Breast epithelium (tissue), 3 donors: ENCODE measurements at regions not wholly inside any gene's neighbourhood (a gene's known extent, or its start where the extent isn't known, plus 50 kb on each side); places are given as distances from the start of the nearest gene placed in this dataset.

ENCODE experiments used
- POLR2A ChIP-seq: fragments of 450-650 bp; IDR thresholded peaks from one replicate; pipeline ENCODE4 v1.6.1; 2016; ENCODE audit warnings: antibody characterized with exemption, mild to moderate bottlenecking, moderate library complexity
- POLR2AphosphoS5 ChIP-seq, 3 donors: sonication (generic); formaldehyde crosslinking; IDR thresholded peaks; one replicate each; pipeline ENCODE4 v1.6.1; 2017; ENCODE audit warnings: antibody characterized with exemption in 3 of 3
- TF ChIP-seq, protein P1 (sequence below), 3 donors: fragments of 450-650 bp; IDR thresholded peaks; one replicate each; pipeline ENCODE4 v1.5.1; 2016 to 2017; ENCODE audit warnings: antibody characterized with exemption in 3 of 3, mild to moderate bottlenecking in 3 of 3, moderate library complexity in 3 of 3

DNA sequence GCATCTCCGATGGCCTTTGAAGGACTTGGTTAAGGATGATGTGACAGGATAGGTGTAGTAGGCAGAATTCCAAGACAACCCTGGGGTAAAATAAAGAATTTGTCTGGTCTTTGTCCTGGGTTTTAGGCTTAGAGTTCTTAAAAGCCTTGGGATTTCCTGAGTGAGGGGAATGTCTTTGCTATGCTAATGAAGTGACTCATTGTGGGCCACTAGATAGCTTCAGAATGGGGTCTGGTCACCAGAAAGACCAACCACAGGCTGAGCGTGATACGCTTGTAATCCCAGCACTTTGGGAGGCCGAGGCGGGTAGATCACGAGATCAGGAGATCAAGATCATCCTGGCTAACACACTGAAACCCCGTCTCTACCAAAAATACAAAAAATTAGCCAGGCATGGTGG lies 182.8 kb upstream of the TOX3 start:
- TF ChIP-seq, protein P1, sequence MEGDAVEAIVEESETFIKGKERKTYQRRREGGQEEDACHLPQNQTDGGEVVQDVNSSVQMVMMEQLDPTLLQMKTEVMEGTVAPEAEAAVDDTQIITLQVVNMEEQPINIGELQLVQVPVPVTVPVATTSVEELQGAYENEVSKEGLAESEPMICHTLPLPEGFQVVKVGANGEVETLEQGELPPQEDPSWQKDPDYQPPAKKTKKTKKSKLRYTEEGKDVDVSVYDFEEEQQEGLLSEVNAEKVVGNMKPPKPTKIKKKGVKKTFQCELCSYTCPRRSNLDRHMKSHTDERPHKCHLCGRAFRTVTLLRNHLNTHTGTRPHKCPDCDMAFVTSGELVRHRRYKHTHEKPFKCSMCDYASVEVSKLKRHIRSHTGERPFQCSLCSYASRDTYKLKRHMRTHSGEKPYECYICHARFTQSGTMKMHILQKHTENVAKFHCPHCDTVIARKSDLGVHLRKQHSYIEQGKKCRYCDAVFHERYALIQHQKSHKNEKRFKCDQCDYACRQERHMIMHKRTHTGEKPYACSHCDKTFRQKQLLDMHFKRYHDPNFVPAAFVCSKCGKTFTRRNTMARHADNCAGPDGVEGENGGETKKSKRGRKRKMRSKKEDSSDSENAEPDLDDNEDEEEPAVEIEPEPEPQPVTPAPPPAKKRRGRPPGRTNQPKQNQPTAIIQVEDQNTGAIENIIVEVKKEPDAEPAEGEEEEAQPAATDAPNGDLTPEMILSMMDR (IDR thresholded peaks at IDR 0.05), result no peak
- TF ChIP-seq POLR2A (no peak), POLR2AphosphoS5 (IDR thresholded peaks at IDR 0.05) (no peak)
